ENCODE measurements at regions not wholly inside any gene's neighbourhood (a gene's known extent, or its start where the extent isn't known, plus 50 kb on each side); places are given as distances from the start of the nearest gene placed in this dataset.

DNA sequence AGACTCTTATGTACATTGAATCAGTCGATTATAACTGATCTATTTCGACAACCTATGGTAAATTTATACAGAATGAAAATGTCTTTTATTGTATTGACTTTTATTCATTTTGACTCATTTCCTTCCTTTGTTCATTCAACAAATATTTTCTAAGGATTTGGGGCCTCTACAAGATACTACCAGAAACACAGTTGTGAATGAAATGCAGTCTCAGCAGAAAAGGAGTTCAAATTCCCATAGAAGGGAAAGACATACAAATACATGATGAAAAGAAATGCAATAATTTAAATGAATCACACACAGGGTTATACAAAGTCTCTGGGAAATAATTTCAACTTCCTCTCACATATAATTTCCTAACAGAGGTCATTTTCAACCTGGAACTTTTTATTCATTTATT is 134.0 kb upstream of the SEMA3A start:
- TF ChIP-seq POLR2AphosphoS5 (IDR thresholded peaks at IDR 0.05; ENCODE audit: low read depth, low read length): no peak
- no peak for TF ChIP-seq TAF1 (IDR thresholded peaks at IDR 0.05; ENCODE audit: borderline replicate concordance, insufficient read depth, low read length)
- TF ChIP-seq, protein P1, sequence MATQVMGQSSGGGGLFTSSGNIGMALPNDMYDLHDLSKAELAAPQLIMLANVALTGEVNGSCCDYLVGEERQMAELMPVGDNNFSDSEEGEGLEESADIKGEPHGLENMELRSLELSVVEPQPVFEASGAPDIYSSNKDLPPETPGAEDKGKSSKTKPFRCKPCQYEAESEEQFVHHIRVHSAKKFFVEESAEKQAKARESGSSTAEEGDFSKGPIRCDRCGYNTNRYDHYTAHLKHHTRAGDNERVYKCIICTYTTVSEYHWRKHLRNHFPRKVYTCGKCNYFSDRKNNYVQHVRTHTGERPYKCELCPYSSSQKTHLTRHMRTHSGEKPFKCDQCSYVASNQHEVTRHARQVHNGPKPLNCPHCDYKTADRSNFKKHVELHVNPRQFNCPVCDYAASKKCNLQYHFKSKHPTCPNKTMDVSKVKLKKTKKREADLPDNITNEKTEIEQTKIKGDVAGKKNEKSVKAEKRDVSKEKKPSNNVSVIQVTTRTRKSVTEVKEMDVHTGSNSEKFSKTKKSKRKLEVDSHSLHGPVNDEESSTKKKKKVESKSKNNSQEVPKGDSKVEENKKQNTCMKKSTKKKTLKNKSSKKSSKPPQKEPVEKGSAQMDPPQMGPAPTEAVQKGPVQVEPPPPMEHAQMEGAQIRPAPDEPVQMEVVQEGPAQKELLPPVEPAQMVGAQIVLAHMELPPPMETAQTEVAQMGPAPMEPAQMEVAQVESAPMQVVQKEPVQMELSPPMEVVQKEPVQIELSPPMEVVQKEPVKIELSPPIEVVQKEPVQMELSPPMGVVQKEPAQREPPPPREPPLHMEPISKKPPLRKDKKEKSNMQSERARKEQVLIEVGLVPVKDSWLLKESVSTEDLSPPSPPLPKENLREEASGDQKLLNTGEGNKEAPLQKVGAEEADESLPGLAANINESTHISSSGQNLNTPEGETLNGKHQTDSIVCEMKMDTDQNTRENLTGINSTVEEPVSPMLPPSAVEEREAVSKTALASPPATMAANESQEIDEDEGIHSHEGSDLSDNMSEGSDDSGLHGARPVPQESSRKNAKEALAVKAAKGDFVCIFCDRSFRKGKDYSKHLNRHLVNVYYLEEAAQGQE (IDR thresholded peaks at IDR 0.05; ENCODE audit: insufficient read depth in 1 of 2, low read depth in 2 of 2, low read length in 2 of 2): no peak
- TF ChIP-seq FOXP2 (optimal IDR thresholded peaks at IDR 0.05; ENCODE audit: borderline replicate concordance, extremely low read depth, extremely low read length, insufficient read depth): no peak
- no peak for TF ChIP-seq SIN3A (IDR thresholded peaks at IDR 0.05; ENCODE audit: borderline replicate concordance, insufficient read depth, low read length)

Measured in PFSK-1 (cell line).